Fibroblast of villous mesenchyme (primary cell): ENCODE measurements at regions not wholly inside any gene's neighbourhood (a gene's known extent, or its start where the extent isn't known, plus 50 kb on each side); places are given as distances from the start of the nearest gene placed in this dataset.

Experiments
- DNase-seq: peaks from one replicate; pipeline ENCODE4 v3.0.0-alpha.2; 2010; ENCODE audit warnings: low read depth
- H3K4me3 ChIP-seq: 2 replicates; pipeline ENCODE4 v1.5.1; 2011; ENCODE audit warnings: low read depth, mild to moderate bottlenecking, low read length
- CTCF ChIP-seq: IDR thresholded peaks from 2 replicates; pipeline ENCODE4 v1.5.1; 2012; ENCODE audit warnings: low read depth, mild to moderate bottlenecking, low read length; ENCODE audit not compliant: insufficient read depth

DNA sequence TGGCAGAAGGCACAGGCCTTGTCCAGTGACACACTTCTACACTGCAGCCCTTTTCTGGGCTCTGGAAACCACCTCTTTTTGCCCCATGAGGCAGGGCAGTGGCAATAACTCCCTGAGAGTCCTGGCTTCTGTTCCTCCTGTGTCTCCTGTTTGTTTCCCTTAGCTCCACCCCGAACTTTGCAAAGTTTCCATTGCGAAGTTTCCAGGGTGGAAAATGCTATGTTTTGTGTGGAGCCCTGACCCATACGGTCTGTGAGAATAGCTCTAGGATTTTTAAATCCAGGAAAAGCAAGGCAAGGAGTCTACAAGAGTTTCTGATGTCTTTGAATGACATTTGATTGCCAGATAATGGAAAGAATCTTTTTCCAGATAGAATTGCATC lies 92.2 kb upstream of the AKR1E2 start:
- DNase-seq: no peak
- TF ChIP-seq CTCF: no peak

GRCh38 chr10:4733150-4733842 lies 92.7 kb upstream of the AKR1E2 start:
- no peak overlapping the region for H3K4me3 ChIP-seq
- no peak for DNase-seq
- TF ChIP-seq CTCF: no peak

More for the DNA sequence above, 92.2 kb upstream of the AKR1E2 start:
- no peak overlapping the region for H3K4me3 ChIP-seq

DNA sequence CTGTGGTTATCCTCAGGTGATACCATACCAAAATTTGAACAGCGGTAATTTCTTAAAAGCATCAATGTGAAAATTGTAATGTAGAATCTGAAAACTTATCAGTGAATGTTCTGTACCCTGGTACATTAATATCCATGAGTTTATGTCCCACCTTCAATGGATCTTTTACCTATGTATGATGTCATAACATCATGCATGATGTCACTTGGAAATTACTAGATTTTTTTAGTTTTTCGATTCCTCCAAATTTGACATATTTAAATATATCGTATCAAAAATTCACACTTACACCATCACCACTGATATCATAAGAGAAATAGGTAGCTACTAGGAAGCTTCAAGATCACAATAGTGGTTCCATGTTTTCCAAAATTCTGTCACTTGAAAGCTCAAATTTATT lies 95.0 kb upstream of the AKR1E2 start:
- no peak for DNase-seq

DNA sequence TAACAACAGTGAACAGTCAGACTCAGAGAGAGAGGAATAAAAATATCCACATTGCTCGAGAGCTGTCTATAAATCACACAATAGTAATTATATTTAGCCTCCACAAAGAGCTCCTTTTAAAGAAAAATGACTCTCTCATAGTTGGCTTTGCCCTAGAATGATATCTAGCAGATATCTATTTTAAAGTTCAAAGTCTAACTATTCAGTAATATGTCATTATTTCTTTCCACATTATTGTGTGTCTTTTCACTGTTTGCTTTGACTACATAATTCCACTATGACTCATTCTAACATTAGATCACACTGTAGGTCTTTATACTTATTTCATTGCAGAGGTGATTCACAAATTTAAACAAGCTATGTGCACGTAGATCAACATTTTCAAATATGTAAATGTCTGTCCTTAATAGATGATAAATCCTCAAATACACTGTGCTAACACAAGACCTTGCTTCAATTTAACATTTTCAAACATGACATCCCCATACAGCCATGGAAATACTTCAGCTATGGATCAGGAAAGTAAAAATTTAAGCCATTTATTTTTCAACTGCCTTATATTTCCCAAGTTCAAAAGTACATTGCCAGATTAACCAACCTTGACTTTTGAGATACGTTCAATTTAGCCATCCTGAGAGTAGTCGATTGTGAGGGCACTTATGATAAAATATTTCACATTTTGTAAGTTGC lies 99.9 kb upstream of the AKR1E2 start:
- peak; percentile 70 for DNase-seq
- no peak overlapping the region for H3K4me3 ChIP-seq
- no peak for TF ChIP-seq CTCF

More for the DNA sequence above, 95.0 kb upstream of the AKR1E2 start:
- TF ChIP-seq CTCF: no peak
- no peak overlapping the region for H3K4me3 ChIP-seq

- no peak for TF ChIP-seq CTCF
- H3K4me3 ChIP-seq: no peak overlapping the region
- DNase-seq: no peak
Observed at GRCh38 chr10:4723860-4724259, 102.1 kb upstream of the AKR1E2 start.

GRCh38 chr10:4721999-4722753 lies 103.8 kb upstream of the AKR1E2 start:
- H3K4me3 ChIP-seq: no peak overlapping the region
- DNase-seq: peak; percentile 96

More at GRCh38 chr10:4721999-4722753, 103.8 kb upstream of the AKR1E2 start:
- no peak for TF ChIP-seq CTCF
